ENCODE measurements at regions not wholly inside any gene's neighbourhood (a gene's known extent, or its start where the extent isn't known, plus 50 kb on each side); places are given as distances from the start of the nearest gene placed in this dataset.

- Histone ChIP-seq H3K23me2 (ENCODE audit: low read depth, low read length) (no peaks in the 10 kb centered on the region), H2BK12ac (ENCODE audit: low read depth, low read length) (no peak overlapping the region), H3K4me3 (ENCODE audit: extremely low read depth in 1 of 4, insufficient read depth in 2 of 4, low read depth in 3 of 4, low read length in 4 of 4) (no peak overlapping the region), H2BK5ac (ENCODE audit: low read depth, low read length) (no peak overlapping the region), H3K4me1 (replicated peaks in 1 of 4; ENCODE audit: control insufficient read depth in 3 of 4, insufficient read depth in 4 of 4, low read length in 3 of 4) (peaks cover 0 to 9% (median 7%) of the 10 kb centered on the region in 4 experiments; a peak in 6 of 7 replicates), H3K56ac (replicated peaks; ENCODE audit: insufficient read length, low read depth, low read length) (no peak overlapping the region), H4K8ac (ENCODE audit: extremely low read depth, insufficient read depth, low read length) (no peak overlapping the region), H4K5ac (ENCODE audit: insufficient read length, low read depth, low read length) (no peak overlapping the region), H3K14ac (ENCODE audit: insufficient read length) (no peak overlapping the region), H3K18ac (ENCODE audit: extremely low read depth, low read length) (no peak overlapping the region), H2BK15ac (ENCODE audit: low read length) (no peak overlapping the region), H3K36me3 (ENCODE audit: control insufficient read depth in 2 of 4, insufficient read depth in 4 of 4, low read length in 3 of 4) (no peaks in the 10 kb centered on the region), H2BK120ac (replicated peaks; ENCODE audit: low read depth, low read length) (no peak overlapping the region), H3K27me3 (replicated peaks in 1 of 4; ENCODE audit: control insufficient read depth in 3 of 4, extremely low read depth in 1 of 4, insufficient read depth in 3 of 4, low read length in 3 of 4) (peaks cover 0 to 1% (median 0%) of the 10 kb centered on the region in 4 experiments; a peak in 1 of 7 replicates), H3K79me1 (ENCODE audit: low read depth, low read length) (no peaks in the 10 kb centered on the region), H4K91ac (replicated peaks; ENCODE audit: insufficient read length, low read length) (no peak overlapping the region), H3K4ac (replicated peaks; ENCODE audit: insufficient read length, low read depth, low read length) (no peak overlapping the region), H2AK5ac (ENCODE audit: low read depth, low read length) (no peak overlapping the region), H3K79me2 (ENCODE audit: control insufficient read depth in 1 of 2, insufficient read depth in 2 of 2, low read length in 2 of 2) (no peaks in the 10 kb centered on the region), H2BK20ac (ENCODE audit: low read length) (no peak overlapping the region), H3K4me2 (ENCODE audit: insufficient read depth in 1 of 2, low read depth in 2 of 2, low read length in 2 of 2) (no peak overlapping the region), H3K27ac (ENCODE audit: low read depth, low read length) (no peak overlapping the region), H2AFZ (ENCODE audit: low read length) (no peak overlapping the region), H4K20me1 (replicated peaks in 1 of 2; ENCODE audit: control insufficient read depth in 1 of 2, insufficient read depth in 2 of 2, low read length in 2 of 2) (no peaks in the 10 kb centered on the region), H3K23ac (ENCODE audit: insufficient read length) (no peak overlapping the region), H3K9ac (replicated peaks in 1 of 4; ENCODE audit: extremely low read depth in 1 of 4, low read depth in 3 of 4, low read length in 3 of 4) (no peak overlapping the region), H3K9me3 (ENCODE audit: insufficient read depth in 2 of 2, low read depth in 1 of 2, low read length in 1 of 2) (no peaks in the 10 kb centered on the region)
- DNase-seq (ENCODE audit: low read depth in 1 of 2, low spot score in 2 of 2) (no peak), FAIRE-seq (no peak)
- POLR2A ChIA-PET (ENCODE audit: partially characterized antibody): no interaction called here
- CTCF ChIA-PET (ENCODE audit: partially characterized antibody): interaction anchor here (0.5 kb wide), 1 partner anchor 31 kb away, joined by 4 read pairs; no protein-coding TSS in a partner anchor
- no peak for TF ChIP-seq GTF2F1 (IDR thresholded peaks at IDR 0.05; ENCODE audit: borderline replicate concordance, low read depth, low read length)
- TF ChIP-seq HDAC6 (IDR thresholded peaks at IDR 0.05; ENCODE audit: low read depth, low read length): no peak
- no peak for TF ChIP-seq CBX5 (IDR thresholded peaks at IDR 0.05; ENCODE audit: low read depth, low read length)
- no peak for TF ChIP-seq TAF1 (IDR thresholded peaks at IDR 0.05; ENCODE audit: low read depth, low read length)
- no peak for TF ChIP-seq POLR2A (IDR thresholded peaks at IDR 0.05; ENCODE audit: control extremely low read depth in 1 of 2, low read depth in 2 of 2, low read length in 2 of 2)
- no peak for TF ChIP-seq FOSL1 (IDR thresholded peaks at IDR 0.05; ENCODE audit: insufficient read depth, low read depth, low read length)
- no peak for TF ChIP-seq SUZ12 (IDR thresholded peaks at IDR 0.05; ENCODE audit: low read length)
- no peak for TF ChIP-seq SIX5 (IDR thresholded peaks at IDR 0.05; ENCODE audit: low read depth, low read length)
- TF ChIP-seq EP300 (IDR thresholded peaks at IDR 0.05; ENCODE audit: borderline replicate concordance in 1 of 2, low read depth in 2 of 2, low read length in 2 of 2): no peak
- no peak for TF ChIP-seq PHF8 (conservative IDR thresholded peaks at IDR 0.05; ENCODE audit: low read depth, low read length)
- TF ChIP-seq CEBPB (IDR thresholded peaks at IDR 0.05; ENCODE audit: low read depth, low read length): no peak
- no peak for TF ChIP-seq ASH2L (IDR thresholded peaks at IDR 0.05; ENCODE audit: low read length)
- no peak for TF ChIP-seq EGR1 (IDR thresholded peaks at IDR 0.05; ENCODE audit: borderline replicate concordance, low read depth, low read length)
- TF ChIP-seq JUN (IDR thresholded peaks at IDR 0.05; ENCODE audit: low read depth, low read length): no peak
- WGBS, 2 experiments (ENCODE audit: extremely low coverage in 1 of 2, insufficient coverage in 1 of 2, insufficient read length in 1 of 2, insufficient replicate concordance in 2 of 2, low coverage in 1 of 2, low lambda C conversion rate in 2 of 2, missing lambda C conversion rate in 1 of 2): 88% methylated on average over 4 of the region's 4 CpGs; no CpG with 5 or more reads in 1 of the 2 experiments
Observed at GRCh38 chr17:13918247-13918646, 151.1 kb upstream of the COX10 start.

Measured in H1 (cell line).